Ishikawa (cell line): ENCODE measurements at regions not wholly inside any gene's neighbourhood (a gene's known extent, or its start where the extent isn't known, plus 50 kb on each side); places are given as distances from the start of the nearest gene placed in this dataset.

Experiments used
- CEBPB ChIP-seq: IDR thresholded peaks from 2 replicates; pipeline ENCODE4 v1.6.1; 2012
- CREB1 ChIP-seq: IDR thresholded peaks from 2 replicates; pipeline ENCODE4 v1.6.1; 2012; ENCODE audit warnings: low read depth
- EGR1 ChIP-seq: IDR thresholded peaks from 2 replicates; pipeline ENCODE4 v1.6.1; 2012
- EP300 ChIP-seq: IDR thresholded peaks from 2 replicates; pipeline ENCODE4 v1.6.1; 2012; ENCODE audit warnings: borderline replicate concordance
- FOXM1 ChIP-seq: IDR thresholded peaks from 2 replicates; pipeline ENCODE4 v1.6.1; 2012; ENCODE audit warnings: low read depth, borderline replicate concordance
- MAX ChIP-seq: IDR thresholded peaks from 2 replicates; pipeline ENCODE4 v1.6.1; 2012
- NFIC ChIP-seq: IDR thresholded peaks from 2 replicates; pipeline ENCODE4 v1.6.1; 2012
- RAD21 ChIP-seq: IDR thresholded peaks from 2 replicates; pipeline ENCODE4 v1.6.1; 2012; ENCODE audit warnings: low read depth
- TAF1 ChIP-seq: IDR thresholded peaks from 2 replicates; pipeline ENCODE4 v1.6.1; 2012; ENCODE audit warnings: low read depth, mild to moderate bottlenecking
- TCF12 ChIP-seq: IDR thresholded peaks from 2 replicates; pipeline ENCODE4 v1.6.1; 2012; ENCODE audit warnings: low read depth
- TEAD4 ChIP-seq: IDR thresholded peaks from 2 replicates; pipeline ENCODE4 v1.6.1; 2012
- YY1 ChIP-seq: IDR thresholded peaks from 2 replicates; pipeline ENCODE4 v1.6.1; 2012; ENCODE audit warnings: low read depth
- ZBTB7A ChIP-seq: IDR thresholded peaks from 2 replicates; pipeline ENCODE4 v1.6.1; 2012; ENCODE audit warnings: low read depth
- TF ChIP-seq, protein P1 (sequence below): IDR thresholded peaks from 2 replicates; pipeline ENCODE4 v1.6.1; 2012
- TF ChIP-seq, protein P2 (sequence below): IDR thresholded peaks from 2 replicates; pipeline ENCODE4 v1.6.1; 2012; ENCODE audit warnings: low read depth, mild to moderate bottlenecking

GRCh38 chr7:1305873-1306272, 73.2 kb downstream of the UNCX start:
- TF ChIP-seq CEBPB (no peak), TCF12 (no peak), CREB1 (no peak), MAX (no peak), YY1 (no peak), TEAD4 (no peak), EP300 (no peak), ZBTB7A (no peak), RAD21 (no peak), EGR1 (no peak), NFIC (no peak), TAF1 (no peak), FOXM1 (no peak)
- TF ChIP-seq, protein P1, sequence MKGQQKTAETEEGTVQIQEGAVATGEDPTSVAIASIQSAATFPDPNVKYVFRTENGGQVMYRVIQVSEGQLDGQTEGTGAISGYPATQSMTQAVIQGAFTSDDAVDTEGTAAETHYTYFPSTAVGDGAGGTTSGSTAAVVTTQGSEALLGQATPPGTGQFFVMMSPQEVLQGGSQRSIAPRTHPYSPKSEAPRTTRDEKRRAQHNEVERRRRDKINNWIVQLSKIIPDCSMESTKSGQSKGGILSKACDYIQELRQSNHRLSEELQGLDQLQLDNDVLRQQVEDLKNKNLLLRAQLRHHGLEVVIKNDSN: no peak
- TF ChIP-seq, protein P2, sequence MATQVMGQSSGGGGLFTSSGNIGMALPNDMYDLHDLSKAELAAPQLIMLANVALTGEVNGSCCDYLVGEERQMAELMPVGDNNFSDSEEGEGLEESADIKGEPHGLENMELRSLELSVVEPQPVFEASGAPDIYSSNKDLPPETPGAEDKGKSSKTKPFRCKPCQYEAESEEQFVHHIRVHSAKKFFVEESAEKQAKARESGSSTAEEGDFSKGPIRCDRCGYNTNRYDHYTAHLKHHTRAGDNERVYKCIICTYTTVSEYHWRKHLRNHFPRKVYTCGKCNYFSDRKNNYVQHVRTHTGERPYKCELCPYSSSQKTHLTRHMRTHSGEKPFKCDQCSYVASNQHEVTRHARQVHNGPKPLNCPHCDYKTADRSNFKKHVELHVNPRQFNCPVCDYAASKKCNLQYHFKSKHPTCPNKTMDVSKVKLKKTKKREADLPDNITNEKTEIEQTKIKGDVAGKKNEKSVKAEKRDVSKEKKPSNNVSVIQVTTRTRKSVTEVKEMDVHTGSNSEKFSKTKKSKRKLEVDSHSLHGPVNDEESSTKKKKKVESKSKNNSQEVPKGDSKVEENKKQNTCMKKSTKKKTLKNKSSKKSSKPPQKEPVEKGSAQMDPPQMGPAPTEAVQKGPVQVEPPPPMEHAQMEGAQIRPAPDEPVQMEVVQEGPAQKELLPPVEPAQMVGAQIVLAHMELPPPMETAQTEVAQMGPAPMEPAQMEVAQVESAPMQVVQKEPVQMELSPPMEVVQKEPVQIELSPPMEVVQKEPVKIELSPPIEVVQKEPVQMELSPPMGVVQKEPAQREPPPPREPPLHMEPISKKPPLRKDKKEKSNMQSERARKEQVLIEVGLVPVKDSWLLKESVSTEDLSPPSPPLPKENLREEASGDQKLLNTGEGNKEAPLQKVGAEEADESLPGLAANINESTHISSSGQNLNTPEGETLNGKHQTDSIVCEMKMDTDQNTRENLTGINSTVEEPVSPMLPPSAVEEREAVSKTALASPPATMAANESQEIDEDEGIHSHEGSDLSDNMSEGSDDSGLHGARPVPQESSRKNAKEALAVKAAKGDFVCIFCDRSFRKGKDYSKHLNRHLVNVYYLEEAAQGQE: no peak

- TF ChIP-seq TCF12 (no peak), MAX (no peak), CREB1 (no peak)
- TF ChIP-seq, protein P1: no peak
Measured at GRCh38 chr7:1307828-1308227, 75.2 kb downstream of the UNCX start.

- TF ChIP-seq CEBPB (no peak), TEAD4 (no peak), FOXM1 (no peak), CREB1 (no peak), NFIC (no peak), RAD21 (no peak), MAX (no peak), YY1 (no peak), TCF12 (no peak), ZBTB7A (no peak), EGR1 (no peak)
- TF ChIP-seq, protein P2: no peak
Measured at GRCh38 chr7:1309290-1309689, 76.6 kb downstream of the UNCX start.

DNA sequence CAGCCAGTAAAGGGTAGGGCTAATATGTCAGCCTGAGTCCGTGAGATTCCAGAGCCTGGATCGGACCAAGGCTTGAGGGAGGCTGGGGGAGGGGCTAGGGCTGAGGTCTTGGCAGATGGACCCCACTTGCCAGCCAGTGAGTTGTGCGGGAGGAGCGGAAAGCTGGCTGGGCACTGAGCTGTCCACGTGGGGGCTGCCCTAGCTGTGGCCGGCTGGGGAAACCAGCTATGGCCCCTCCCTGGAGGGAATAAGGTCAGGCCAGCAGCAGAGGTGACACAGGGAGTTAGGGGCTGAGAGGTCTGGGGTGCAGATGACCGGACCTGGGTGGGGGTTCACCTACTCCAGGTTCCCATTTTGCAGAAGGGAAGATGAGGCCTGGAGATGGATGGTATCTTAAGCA, 77.3 kb downstream of the UNCX start:
- TF ChIP-seq ZBTB7A (no peak), TCF12 (no peak), EGR1 (no peak), YY1 (no peak)

DNA sequence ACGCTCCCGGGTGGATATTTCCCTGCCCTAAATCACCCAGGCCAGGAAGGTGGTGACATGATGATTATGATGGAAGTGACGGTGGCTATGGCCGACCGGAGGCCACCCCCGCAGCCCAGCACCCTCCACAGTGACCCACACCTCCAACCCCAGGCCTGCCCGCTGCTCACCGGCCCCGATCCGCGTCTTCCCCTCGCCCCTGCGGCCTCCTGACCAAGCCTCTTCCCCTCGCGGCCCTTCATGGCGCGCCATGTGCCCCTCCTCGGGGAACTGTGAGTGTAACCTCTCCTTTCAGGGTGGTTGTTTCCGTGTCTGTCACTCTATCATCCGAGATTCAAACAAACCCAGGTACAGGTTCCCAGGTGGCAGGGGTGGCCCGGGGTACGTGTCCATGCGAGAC, 78.3 kb downstream of the UNCX start:
- no peak for TF ChIP-seq NFIC
- TF ChIP-seq FOXM1: no peak
- TF ChIP-seq TEAD4: no peak
- TF ChIP-seq TAF1: no peak
- TF ChIP-seq RAD21: no peak
- TF ChIP-seq TCF12: no peak
- TF ChIP-seq CREB1: no peak
- TF ChIP-seq ZBTB7A: no peak
- TF ChIP-seq CEBPB: no peak
- TF ChIP-seq EP300: no peak
- TF ChIP-seq, protein P1: no peak
- no peak for TF ChIP-seq MAX
- no peak for TF ChIP-seq YY1
- TF ChIP-seq EGR1: no peak
- TF ChIP-seq, protein P2: no peak
